ENCODE measurements at regions not wholly inside any gene's neighbourhood (a gene's known extent, or its start where the extent isn't known, plus 50 kb on each side); places are given as distances from the start of the nearest gene placed in this dataset.

GRCh38 chr13:97068151-97068550 is 73.9 kb upstream of the OXGR1 start:
- Histone ChIP-seq H3K79me2 (no peaks in the 10 kb centered on the region), H3K4me1 (ENCODE audit: insufficient read depth) (no peaks in the 10 kb centered on the region), H2AFZ (no peak overlapping the region), H3K9me3 (ENCODE audit: low read depth) (no peaks in the 10 kb centered on the region), H3K36me3 (replicated peaks; ENCODE audit: insufficient read depth, low read depth) (no peaks in the 10 kb centered on the region), H3K27ac (no peak overlapping the region), H3K27me3 (no peaks in the 10 kb centered on the region), H3K4me3 (no peak overlapping the region), H3K4me2 (no peak overlapping the region), H3K9me2 (replicated peaks; ENCODE audit: insufficient read depth) (no peaks in the 10 kb centered on the region), H4K20me1 (ENCODE audit: insufficient read depth, poor library complexity, severe bottlenecking) (no peaks in the 10 kb centered on the region)
- no peak for DNase-seq (ENCODE audit: low spot score)
- WGBS (ENCODE audit: low lambda C conversion rate, missing lambda C conversion rate): 77% methylated on average over 4 of the region's 4 CpGs
- TF ChIP-seq CTCF (IDR thresholded peaks at IDR 0.05; ENCODE audit: poor library complexity) (no peak), EZH2phosphoT487 (IDR thresholded peaks at IDR 0.05; ENCODE audit: low read depth, severe bottlenecking, unreplicated experiment) (no peak), EZH2 (IDR thresholded peaks at IDR 0.05; ENCODE audit: borderline replicate concordance) (no peak)

GRCh38 chr13:97069050-97069815 is 75.0 kb upstream of the OXGR1 start:
- Histone ChIP-seq H3K9me2 (replicated peaks; ENCODE audit: insufficient read depth) (no peaks in the 10 kb centered on the region), H3K36me3 (replicated peaks; ENCODE audit: insufficient read depth, low read depth) (no peaks in the 10 kb centered on the region), H3K27me3 (no peaks in the 10 kb centered on the region), H3K4me1 (ENCODE audit: insufficient read depth) (no peaks in the 10 kb centered on the region), H3K9me3 (ENCODE audit: low read depth) (peaks cover 3% of the 10 kb centered on the region), H4K20me1 (ENCODE audit: insufficient read depth, poor library complexity, severe bottlenecking) (no peaks in the 10 kb centered on the region), H3K27ac (no peak overlapping the region), H3K79me2 (no peaks in the 10 kb centered on the region), H3K4me2 (no peak overlapping the region), H2AFZ (no peak overlapping the region), H3K4me3 (no peak overlapping the region)
- TF ChIP-seq EZH2 (IDR thresholded peaks at IDR 0.05; ENCODE audit: borderline replicate concordance) (no peak), CTCF (IDR thresholded peaks at IDR 0.05; ENCODE audit: poor library complexity) (no peak), EZH2phosphoT487 (IDR thresholded peaks at IDR 0.05; ENCODE audit: low read depth, severe bottlenecking, unreplicated experiment) (no peak)
- DNase-seq (ENCODE audit: low spot score): no peak
- WGBS (ENCODE audit: low lambda C conversion rate, missing lambda C conversion rate): 90% methylated on average over 8 of the region's 8 CpGs

- Histone ChIP-seq H3K9me3 (ENCODE audit: low read depth) (peaks cover 6% of the 10 kb centered on the region), H3K4me3 (no peak overlapping the region), H3K36me3 (replicated peaks; ENCODE audit: insufficient read depth, low read depth) (no peaks in the 10 kb centered on the region), H3K4me2 (no peak overlapping the region), H3K4me1 (ENCODE audit: insufficient read depth) (no peaks in the 10 kb centered on the region), H3K79me2 (no peaks in the 10 kb centered on the region), H2AFZ (no peak overlapping the region), H3K27me3 (no peaks in the 10 kb centered on the region), H3K9me2 (replicated peaks; ENCODE audit: insufficient read depth) (no peaks in the 10 kb centered on the region), H3K27ac (no peak overlapping the region), H4K20me1 (ENCODE audit: insufficient read depth, poor library complexity, severe bottlenecking) (no peaks in the 10 kb centered on the region)
- DNase-seq (ENCODE audit: low spot score): no peak
- no peak for TF ChIP-seq EZH2phosphoT487 (IDR thresholded peaks at IDR 0.05; ENCODE audit: low read depth, severe bottlenecking, unreplicated experiment)
- TF ChIP-seq CTCF (IDR thresholded peaks at IDR 0.05; ENCODE audit: poor library complexity): no peak
- TF ChIP-seq EZH2 (IDR thresholded peaks at IDR 0.05; ENCODE audit: borderline replicate concordance): no peak
- WGBS (ENCODE audit: low lambda C conversion rate, missing lambda C conversion rate): 92% methylated on average over 2 of the region's 2 CpGs
These were observed 78.0 kb upstream of the OXGR1 start for GRCh38 chr13:97072297-97072696.

Data from hepatocyte (in vitro differentiated cells).